HEK293 (cell line): ENCODE measurements at regions not wholly inside any gene's neighbourhood (a gene's known extent, or its start where the extent isn't known, plus 50 kb on each side); places are given as distances from the start of the nearest gene placed in this dataset.

Experiments used
- GLIS1 ChIP-seq: fragments of 450-650 bp; formaldehyde crosslinking; IDR thresholded peaks from 2 replicates; pipeline ENCODE4 v1.5.1; 2016; ENCODE audit warnings: missing biosample characterization, missing genetic modification characterization
- KLF10 ChIP-seq: fragments of 450-650 bp; IDR thresholded peaks from 2 replicates; pipeline ENCODE4 v1.5.1; 2018; ENCODE audit warnings: missing biosample characterization, mild to moderate bottlenecking, missing genetic modification characterization
- MZF1 ChIP-seq: fragments of 450-650 bp; formaldehyde crosslinking; IDR thresholded peaks from 2 replicates; pipeline ENCODE4 v1.5.1; 2017; ENCODE audit warnings: missing biosample characterization, missing genetic modification characterization, borderline replicate concordance
- ZBTB44 ChIP-seq: fragments of 450-650 bp; IDR thresholded peaks from 2 replicates; pipeline ENCODE4 v1.5.1; 2018; ENCODE audit warnings: missing biosample characterization, mild to moderate bottlenecking, missing genetic modification characterization
- ZNF114 ChIP-seq: fragments of 450-650 bp; formaldehyde crosslinking; IDR thresholded peaks from 2 replicates; pipeline ENCODE4 v1.5.0; 2017; ENCODE audit warnings: missing biosample characterization, missing genetic modification characterization
- ZNF18 ChIP-seq: fragments of 450-650 bp; formaldehyde crosslinking; IDR thresholded peaks from 2 replicates; pipeline ENCODE4 v1.5.1; 2016; ENCODE audit warnings: missing biosample characterization, missing genetic modification characterization
- ZNF768 ChIP-seq: fragments of 450-650 bp; formaldehyde crosslinking; IDR thresholded peaks from 2 replicates; pipeline ENCODE4 v1.5.1; 2018; ENCODE audit warnings: missing biosample characterization, mild to moderate bottlenecking, missing genetic modification characterization
- TF ChIP-seq, protein P1 (sequence below): fragments of 450-650 bp; formaldehyde crosslinking; IDR thresholded peaks from 2 replicates; pipeline ENCODE4 v1.5.1; 2016; ENCODE audit warnings: missing biosample characterization, missing genetic modification characterization
- TF ChIP-seq, protein P2 (sequence below): fragments of 450-650 bp; formaldehyde crosslinking; IDR thresholded peaks from 2 replicates; pipeline ENCODE4 v1.5.1; 2016; ENCODE audit warnings: missing biosample characterization, missing genetic modification characterization

DNA sequence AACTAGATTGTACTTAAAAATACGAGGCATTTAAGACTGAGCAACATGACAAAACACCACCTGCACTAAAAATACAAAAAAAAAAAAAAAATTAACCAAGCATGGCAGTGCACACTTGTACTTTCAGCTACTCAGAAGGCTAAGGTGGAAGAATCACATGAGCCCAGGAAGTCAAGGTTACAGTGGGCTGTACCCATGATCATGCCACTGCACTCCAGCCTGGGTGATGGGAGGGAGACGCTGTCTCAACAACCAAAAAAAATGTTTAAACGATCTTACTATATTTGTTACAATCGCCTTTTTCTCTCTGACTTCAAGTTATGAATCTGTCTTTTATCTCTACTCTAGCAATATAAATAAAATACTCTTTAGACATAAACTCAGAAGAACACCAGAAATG, 1454.3 kb downstream of the MAT2B start:
- TF ChIP-seq ZNF18 (tag by site-specific recombination) (no peak), ZBTB44 (no peak), ZNF114 (tag by site-specific recombination) (no peak), ZNF768 (tag by site-specific recombination) (no peak), GLIS1 (tag by site-specific recombination) (no peak), KLF10 (tag by site-specific recombination) (no peak), MZF1 (tag by site-specific recombination) (no peak)
- TF ChIP-seq, protein P1, sequence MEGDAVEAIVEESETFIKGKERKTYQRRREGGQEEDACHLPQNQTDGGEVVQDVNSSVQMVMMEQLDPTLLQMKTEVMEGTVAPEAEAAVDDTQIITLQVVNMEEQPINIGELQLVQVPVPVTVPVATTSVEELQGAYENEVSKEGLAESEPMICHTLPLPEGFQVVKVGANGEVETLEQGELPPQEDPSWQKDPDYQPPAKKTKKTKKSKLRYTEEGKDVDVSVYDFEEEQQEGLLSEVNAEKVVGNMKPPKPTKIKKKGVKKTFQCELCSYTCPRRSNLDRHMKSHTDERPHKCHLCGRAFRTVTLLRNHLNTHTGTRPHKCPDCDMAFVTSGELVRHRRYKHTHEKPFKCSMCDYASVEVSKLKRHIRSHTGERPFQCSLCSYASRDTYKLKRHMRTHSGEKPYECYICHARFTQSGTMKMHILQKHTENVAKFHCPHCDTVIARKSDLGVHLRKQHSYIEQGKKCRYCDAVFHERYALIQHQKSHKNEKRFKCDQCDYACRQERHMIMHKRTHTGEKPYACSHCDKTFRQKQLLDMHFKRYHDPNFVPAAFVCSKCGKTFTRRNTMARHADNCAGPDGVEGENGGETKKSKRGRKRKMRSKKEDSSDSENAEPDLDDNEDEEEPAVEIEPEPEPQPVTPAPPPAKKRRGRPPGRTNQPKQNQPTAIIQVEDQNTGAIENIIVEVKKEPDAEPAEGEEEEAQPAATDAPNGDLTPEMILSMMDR (tag by site-specific recombination), result no peak
- TF ChIP-seq, protein P2, sequence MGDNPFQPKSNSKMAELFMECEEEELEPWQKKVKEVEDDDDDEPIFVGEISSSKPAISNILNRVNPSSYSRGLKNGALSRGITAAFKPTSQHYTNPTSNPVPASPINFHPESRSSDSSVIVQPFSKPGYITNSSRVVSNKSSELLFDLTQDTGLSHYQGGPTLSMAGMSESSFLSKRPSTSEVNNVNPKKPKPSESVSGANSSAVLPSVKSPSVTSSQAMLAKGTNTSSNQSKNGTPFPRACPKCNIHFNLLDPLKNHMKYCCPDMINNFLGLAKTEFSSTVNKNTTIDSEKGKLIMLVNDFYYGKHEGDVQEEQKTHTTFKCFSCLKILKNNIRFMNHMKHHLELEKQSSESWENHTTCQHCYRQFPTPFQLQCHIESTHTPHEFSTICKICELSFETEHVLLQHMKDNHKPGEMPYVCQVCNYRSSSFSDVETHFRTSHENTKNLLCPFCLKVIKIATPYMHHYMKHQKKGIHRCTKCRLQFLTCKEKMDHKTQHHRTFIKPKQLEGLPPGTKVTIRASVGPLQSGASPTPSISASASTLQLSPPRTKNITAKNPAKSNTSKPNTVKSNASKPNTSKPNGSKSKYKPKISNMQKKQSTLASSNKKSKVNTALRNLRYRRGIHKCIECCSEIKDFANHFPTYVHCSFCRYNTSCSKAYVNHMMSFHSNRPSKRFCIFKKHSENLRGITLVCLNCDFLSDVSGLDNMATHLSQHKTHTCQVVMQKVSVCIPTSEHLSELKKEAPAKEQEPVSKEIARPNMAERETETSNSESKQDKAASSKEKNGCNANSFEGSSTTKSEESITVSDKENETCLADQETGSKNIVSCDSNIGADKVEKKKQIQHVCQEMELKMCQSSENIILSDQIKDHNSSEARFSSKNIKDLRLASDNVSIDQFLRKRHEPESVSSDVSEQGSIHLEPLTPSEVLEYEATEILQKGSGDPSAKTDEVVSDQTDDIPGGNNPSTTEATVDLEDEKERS (tag by site-specific recombination), result no peak
